HepG2 (cell line): ENCODE measurements at regions not wholly inside any gene's neighbourhood (a gene's known extent, or its start where the extent isn't known, plus 50 kb on each side); places are given as distances from the start of the nearest gene placed in this dataset.

Experiments used
- ATAC-seq: fragments of 200-7000 bp; cut with Tn5 transposase; 3 replicates; pipeline ENCODE4 v1.9.1; 2020; ENCODE audit warnings: mild to moderate bottlenecking, moderate library complexity
- BruUV-seq: library from RNA; stranded (reverse); fragments of 400-500 nt; replicated peaks from 2 replicates; lab custom pipeline; 2021; lab: Mats Ljungman, UMichigan
- CTCF ChIA-PET: fragments of 300-600 bp; formaldehyde crosslinking; extraction: SDS; loops from one replicate; lab custom pipeline; 2021; ENCODE audit warnings: low total read pairs, inconsistent platforms, low intra/inter-chr PET ratio; lab: Yijun Ruan, JAX
- POLR2A ChIA-PET: fragments of 350-600 bp; sonication (Branson Sonifier 250); formaldehyde crosslinking; loops from one replicate; lab custom pipeline; 2020; ENCODE audit warnings: antibody characterized with exemption, inconsistent platforms; lab: Yijun Ruan, JAX
- DNase-seq: peaks from one replicate; pipeline ENCODE4 v3.0.0-alpha.2; 2015; ENCODE audit warnings: low spot score
- FAIRE-seq: peaks from 3 replicates; lab custom pipeline; 2011; peaks lifted over from hg19 to GRCh38; lab: Jason Lieb, UNC
- H2AFZ ChIP-seq: one replicate; pipeline ENCODE4 v1.6.1; 2011; ENCODE audit warnings: low read length, inconsistent platforms
- H3K27ac ChIP-seq: fragments of 300-600 bp; 3 replicates; pipeline ENCODE4 v1.8.0; 2011; ENCODE audit warnings: mixed run types, mild to moderate bottlenecking, mixed read lengths, low read length, inconsistent platforms; ENCODE audit not compliant: insufficient read depth; ENCODE audit errors: extremely low read length
- H3K27me3 ChIP-seq, 2 experiments: fragments of 200-600 bp in 1 of 2; 2 replicates in 1 of 2; 3 replicates in 1 of 2; pipeline versions ENCODE4 v1.6.0 to v1.8.0; 2011; ENCODE audit warnings: low read length in 2 of 2, mild to moderate bottlenecking in 2 of 2, moderate library complexity in 2 of 2, inconsistent platforms in 1 of 2; ENCODE audit not compliant: insufficient read depth in 2 of 2, control insufficient read depth in 1 of 2
- H3K36me3 ChIP-seq, 2 experiments: fragments of 200-600 bp in 1 of 2; replicated peaks in 1 of 2; 2 replicates in 1 of 2; 3 replicates in 1 of 2; pipeline versions ENCODE4 v1.5.1 to v1.8.0; 2011; ENCODE audit warnings: low read length in 2 of 2, inconsistent platforms in 1 of 2; ENCODE audit not compliant: insufficient read depth in 2 of 2, control insufficient read depth in 1 of 2
- H3K4me1 ChIP-seq: 2 replicates; pipeline ENCODE4 v1.5.1; 2012; ENCODE audit warnings: low read length, inconsistent platforms; ENCODE audit not compliant: insufficient read depth
- H3K4me2 ChIP-seq: 2 replicates; pipeline ENCODE4 v1.6.0; 2011; ENCODE audit warnings: low read depth, low read length, inconsistent platforms
- H3K4me3 ChIP-seq, 3 experiments: fragments of 200-600 bp in 1 of 3; sonication (generic), shearing (Covaris generic) in 1 of 3; replicated peaks in 1 of 3; 2 replicates each; pipeline ENCODE4 v1.5.1; 2011 to 2016; ENCODE audit warnings: low read length in 3 of 3, inconsistent platforms in 2 of 3, low read depth in 2 of 3, mild to moderate bottlenecking in 2 of 3, control low read depth in 1 of 3, mixed read lengths in 1 of 3; ENCODE audit not compliant: insufficient read depth in 1 of 3
- H3K79me2 ChIP-seq: one replicate; pipeline ENCODE4 v1.6.1; 2011; ENCODE audit warnings: low read length, inconsistent platforms; ENCODE audit not compliant: insufficient read depth
- H3K9ac ChIP-seq: 2 replicates; pipeline ENCODE4 v1.6.0; 2011; ENCODE audit warnings: mild to moderate bottlenecking, low read depth, low read length, inconsistent platforms; ENCODE audit not compliant: insufficient read depth
- H3K9me3 ChIP-seq: 2 replicates; pipeline ENCODE4 v1.5.1; 2012; ENCODE audit warnings: mild to moderate bottlenecking, low read length
- H4K20me1 ChIP-seq: 2 replicates; pipeline ENCODE4 v1.6.0; 2011; ENCODE audit warnings: inconsistent platforms, mild to moderate bottlenecking, low read length, moderate library complexity; ENCODE audit not compliant: insufficient read depth
- ARNTL ChIP-seq: sonication (generic); formaldehyde crosslinking; IDR thresholded peaks from 2 replicates; pipeline ENCODE4 v1.4.0; 2020; ENCODE audit warnings: mild to moderate bottlenecking, missing genetic modification reagents
- CC2D1A ChIP-seq: sonication (generic); formaldehyde crosslinking; IDR thresholded peaks from 2 replicates; pipeline ENCODE4 v1.8.1; 2023; ENCODE audit warnings: mild to moderate bottlenecking, missing genetic modification reagents
- HBP1 ChIP-seq: IDR thresholded peaks from 2 replicates; pipeline ENCODE4 v1.6.1; 2016; ENCODE audit warnings: low read depth, control low read depth
- IKZF1 ChIP-seq: fragments of 450-650 bp; IDR thresholded peaks from 2 replicates; pipeline ENCODE4 v1.7.1; 2016
- NFRKB ChIP-seq: fragments of 450-650 bp; IDR thresholded peaks from 2 replicates; pipeline ENCODE4 v1.6.1; 2017
- RBM39 ChIP-seq: fragments of 200-400 bp; formaldehyde crosslinking; IDR thresholded peaks from one replicate; pipeline ENCODE4 v1.6.1; 2018; ENCODE audit warnings: antibody characterized with exemption, mild to moderate bottlenecking, low read depth, low read length; ENCODE audit not compliant: poor library complexity, severe bottlenecking
- RFX3 ChIP-seq: IDR thresholded peaks from 2 replicates; pipeline ENCODE4 v1.6.1; 2016; ENCODE audit warnings: missing biosample characterization, missing genetic modification reagents
- TCF7L2 ChIP-seq: IDR thresholded peaks from 2 replicates; pipeline ENCODE4 v1.6.1; 2011; ENCODE audit warnings: mild to moderate bottlenecking, low read depth, low read length, moderate library complexity
- ZFX ChIP-seq: sonication (generic); formaldehyde crosslinking; IDR thresholded peaks from 2 replicates; pipeline ENCODE4 v1.4.0; 2020; ENCODE audit warnings: mild to moderate bottlenecking, low read depth, missing genetic modification reagents, moderate library complexity
- ZNF143 ChIP-seq: sonication (generic); formaldehyde crosslinking; IDR thresholded peaks from 2 replicates; pipeline ENCODE4 v1.4.0; 2020; ENCODE audit warnings: missing genetic modification reagents
- ZNF343 ChIP-seq: sonication (generic); formaldehyde crosslinking; IDR thresholded peaks from 2 replicates; pipeline ENCODE4 v1.4.0; 2020; ENCODE audit warnings: mild to moderate bottlenecking, missing genetic modification reagents
- ZNF446 ChIP-seq: sonication (generic); formaldehyde crosslinking; IDR thresholded peaks from 2 replicates; pipeline ENCODE4 v1.5.0; 2020; ENCODE audit warnings: mild to moderate bottlenecking, missing genetic modification reagents
- ZNF547 ChIP-seq: sonication (generic); formaldehyde crosslinking; IDR thresholded peaks from 2 replicates; pipeline ENCODE4 v1.5.1; 2020; ENCODE audit warnings: mild to moderate bottlenecking, missing genetic modification reagents
- ZNF598 ChIP-seq: sonication (generic); formaldehyde crosslinking; IDR thresholded peaks from 2 replicates; pipeline ENCODE4 v1.5.1; 2020; ENCODE audit warnings: mild to moderate bottlenecking, missing genetic modification reagents, borderline replicate concordance
- ZNF780A ChIP-seq: sonication (generic); formaldehyde crosslinking; IDR thresholded peaks from 2 replicates; pipeline ENCODE4 v1.8.0; 2022; ENCODE audit warnings: mild to moderate bottlenecking, missing genetic modification reagents, moderate library complexity
- ZSCAN25 ChIP-seq: sonication (generic); formaldehyde crosslinking; IDR thresholded peaks from 2 replicates; pipeline ENCODE4 v1.8.0; 2022; ENCODE audit warnings: mild to moderate bottlenecking, missing genetic modification reagents
- WGBS: methylation state at CpG from one replicate; pipeline ENCODE4 v1.1.6; 2017; ENCODE audit warnings: low lambda C conversion rate; 5-methylcytosine and 5-hydroxymethylcytosine counted together
- in situ Hi-C: cut with HindIII; loops from 2 replicates; pipeline ENCODE4 v1.10.0; 2017; ENCODE audit warnings: low pct_unique_long_range_greater_than_20kb; ENCODE audit not compliant: extremely low pct_ligation_motif_present
- intact Hi-C: fragments of 100-400 bp; cut with micrococcal nuclease; formaldehyde crosslinking; loops from one replicate; pipeline ENCODE4 v1.10.0; 2022; ENCODE audit not compliant: unreplicated experiment
- TF ChIP-seq, protein P1 (sequence below): sonication (generic); formaldehyde crosslinking; IDR thresholded peaks from 2 replicates; pipeline ENCODE4 v1.4.0; 2020; ENCODE audit warnings: missing genetic modification reagents; ENCODE audit errors: not compliant biosample characterization
- TF ChIP-seq, protein P2 (sequence below): sonication (generic); formaldehyde crosslinking; IDR thresholded peaks from 2 replicates; pipeline ENCODE4 v1.4.0; 2020; ENCODE audit warnings: mild to moderate bottlenecking, missing genetic modification reagents

- ChIA-PET CTCF (no interaction called here), POLR2A (no interaction called here)
- in situ Hi-C loops = no loop called here
- no peak overlapping the region for H3K4me3 ChIP-seq
- no peaks in the 10 kb centered on the region for H3K9me3 ChIP-seq
- no peaks in the 10 kb centered on the region for H3K79me2 ChIP-seq
- no peak for ATAC-seq
- BruUV-seq = no TSS peak
- DNase-seq = no peak
- no peak for TF ChIP-seq ZSCAN25 (CRISPR knock-in tag)
- no peak for TF ChIP-seq ZNF547 (CRISPR knock-in tag)
- TF ChIP-seq ZNF446 (CRISPR knock-in tag) = no peak
- no peak for TF ChIP-seq ZNF780A (CRISPR knock-in tag)
- peaks cover 9 to 56% of the 10 kb centered on the region in 2 experiments; a peak in 4 of 5 replicates for H3K27me3 ChIP-seq
- 0 out of 2 replicates have a peak, but pooled peaks cover 2% of the 10 kb centered on the region for H4K20me1 ChIP-seq
- H2AFZ ChIP-seq = no peak overlapping the region
- no peak for FAIRE-seq
- intact Hi-C loops = no loop called here
- no peak overlapping the region for H3K9ac ChIP-seq
- H3K4me1 ChIP-seq = no peaks in the 10 kb centered on the region
- WGBS = 45% methylated on average over 10 of the region's 10 CpGs
- H3K4me2 ChIP-seq = no peak overlapping the region
- no peak overlapping the region for H3K27ac ChIP-seq
- no peaks in the 10 kb centered on the region for H3K36me3 ChIP-seq
These were observed 203.8 kb downstream of the RPLP1 start for GRCh38 chr15:69656271-69657030.

DNA sequence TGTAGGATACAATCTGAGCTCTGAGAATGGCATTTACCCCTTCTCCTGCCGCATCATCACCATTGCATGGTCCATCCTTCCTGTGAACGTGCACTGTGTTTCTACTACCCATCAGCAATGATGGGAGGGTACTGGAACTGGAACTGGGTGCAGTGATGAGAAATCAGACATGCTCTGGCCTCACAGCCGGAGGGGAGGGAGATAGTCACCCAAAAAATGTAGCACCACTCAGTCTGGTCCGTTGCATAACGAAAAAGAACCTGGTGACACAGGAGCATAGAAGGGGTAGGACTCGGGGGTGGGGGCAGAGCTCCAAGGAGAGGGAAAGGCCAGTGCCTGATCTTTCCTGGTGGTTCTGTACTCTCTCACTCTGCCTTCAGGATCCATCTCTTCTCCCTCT is 205.0 kb downstream of the RPLP1 start:
- Histone ChIP-seq H4K20me1 (0 out of 2 replicates have a peak, but pooled peaks cover 4% of the 10 kb centered on the region), H3K27me3 (peaks cover 9 to 56% of the 10 kb centered on the region in 2 experiments; a peak in 4 of 5 replicates), H3K9me3 (no peaks in the 10 kb centered on the region), H3K79me2 (no peaks in the 10 kb centered on the region), H3K9ac (no peak overlapping the region), H3K36me3 (no peaks in the 10 kb centered on the region), H3K4me2 (no peak overlapping the region), H3K4me3 (no peak overlapping the region), H3K27ac (no peak overlapping the region), H3K4me1 (no peaks in the 10 kb centered on the region), H2AFZ (no peak overlapping the region)
- WGBS = under 1% methylated on average over 6 of the region's 6 CpGs
- no TSS peak for BruUV-seq
- POLR2A ChIA-PET = no interaction called here
- no peak for ATAC-seq
- intact Hi-C loops = no loop called here
- in situ Hi-C loops = no loop called here
- CTCF ChIA-PET = no interaction called here
- DNase-seq = no peak
- no peak for FAIRE-seq
- TF ChIP-seq, protein P1, sequence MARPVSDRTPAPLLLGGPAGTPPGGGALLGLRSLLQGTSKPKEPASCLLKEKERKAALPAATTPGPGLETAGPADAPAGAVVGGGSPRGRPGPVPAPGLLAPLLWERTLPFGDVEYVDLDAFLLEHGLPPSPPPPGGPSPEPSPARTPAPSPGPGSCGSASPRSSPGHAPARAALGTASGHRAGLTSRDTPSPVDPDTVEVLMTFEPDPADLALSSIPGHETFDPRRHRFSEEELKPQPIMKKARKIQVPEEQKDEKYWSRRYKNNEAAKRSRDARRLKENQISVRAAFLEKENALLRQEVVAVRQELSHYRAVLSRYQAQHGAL (CRISPR knock-in tag) = no peak
- TF ChIP-seq NFRKB (no peak), RBM39 (no peak), HBP1 (CRISPR knock-in tag) (no peak), TCF7L2 (no peak), ZNF343 (CRISPR knock-in tag) (no peak), CC2D1A (CRISPR knock-in tag) (no peak), ZNF143 (CRISPR knock-in tag) (no peak), ARNTL (no peak), IKZF1 (no peak), ZFX (no peak), RFX3 (CRISPR knock-in tag) (no peak), ZNF598 (CRISPR knock-in tag) (no peak)
- TF ChIP-seq, protein P2, sequence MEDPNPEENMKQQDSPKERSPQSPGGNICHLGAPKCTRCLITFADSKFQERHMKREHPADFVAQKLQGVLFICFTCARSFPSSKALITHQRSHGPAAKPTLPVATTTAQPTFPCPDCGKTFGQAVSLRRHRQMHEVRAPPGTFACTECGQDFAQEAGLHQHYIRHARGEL (CRISPR knock-in tag) = no peak
